Subcutaneous abdominal adipose tissue (tissue), 5 donors: ENCODE measurements at regions not wholly inside any gene's neighbourhood (a gene's known extent, or its start where the extent isn't known, plus 50 kb on each side); places are given as distances from the start of the nearest gene placed in this dataset.

Experiments used
- H3K27ac ChIP-seq: one replicate; pipeline ENCODE4 v1.7.0; 2013; ENCODE audit warnings: low read depth, mild to moderate bottlenecking, inconsistent platforms, low read length, moderate library complexity
- H3K27me3 ChIP-seq, 5 donors: one replicate each; pipeline ENCODE4 v1.7.0; 2013; ENCODE audit warnings: low read length in 5 of 5, inconsistent platforms in 1 of 5; ENCODE audit not compliant: control insufficient read depth in 5 of 5, insufficient read depth in 4 of 5
- H3K36me3 ChIP-seq, 5 donors: one replicate each; pipeline ENCODE4 v1.7.0; 2013; ENCODE audit warnings: low read length in 5 of 5; ENCODE audit not compliant: control insufficient read depth in 5 of 5, insufficient read depth in 5 of 5
- H3K4me1 ChIP-seq, 5 donors: one replicate each; pipeline ENCODE4 v1.7.0; 2013; ENCODE audit warnings: low read length in 5 of 5, mild to moderate bottlenecking in 3 of 5, moderate library complexity in 1 of 5; ENCODE audit not compliant: control insufficient read depth in 5 of 5, insufficient read depth in 5 of 5
- H3K4me3 ChIP-seq, 5 donors: one replicate each; pipeline ENCODE4 v1.7.0; 2013; ENCODE audit warnings: low read length in 5 of 5, low read depth in 1 of 5
- H3K9ac ChIP-seq, 5 donors: one replicate each; pipeline ENCODE4 v1.7.0; 2013; ENCODE audit warnings: low read length in 5 of 5, mild to moderate bottlenecking in 4 of 5, moderate library complexity in 3 of 5
- H3K9me3 ChIP-seq, 5 donors: one replicate each; pipeline ENCODE4 v1.7.0; 2013; ENCODE audit warnings: low read length in 5 of 5; ENCODE audit not compliant: control insufficient read depth in 5 of 5
- donor health status: healthy.
- donor health status: healthy.
- donor health status: healthy.
- donor health status: healthy.
- donor health status: healthy.

DNA sequence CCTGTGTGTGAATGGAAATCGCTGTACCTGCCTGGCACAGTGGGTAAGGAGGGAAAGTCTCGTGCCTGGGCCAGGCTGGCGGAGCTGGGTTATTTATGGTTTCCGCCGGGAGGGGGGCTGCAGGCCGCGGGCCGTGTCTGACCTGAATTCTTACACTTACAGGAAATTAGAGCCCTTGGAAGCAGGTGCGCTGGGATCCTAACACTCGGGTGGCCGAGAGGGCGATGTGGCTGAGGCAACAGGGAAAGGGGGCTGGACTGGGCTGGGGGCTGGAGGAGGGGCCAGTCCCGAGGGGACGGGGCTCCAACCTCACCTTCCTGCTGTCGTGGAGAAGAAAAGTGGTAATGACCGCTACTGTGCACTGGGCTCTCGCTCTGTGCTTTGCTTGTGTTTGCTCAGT, 109.4 kb upstream of the WNT4 start:
- Histone ChIP-seq H3K4me1 (peaks cover 0 to 6% (median 2%) of the 10 kb centered on the region in 5 donors), H3K9me3 (no peaks in the 10 kb centered on the region), H3K36me3 (no peaks in the 10 kb centered on the region)

GRCh38 chr1:22253012-22253790, 110.3 kb upstream of the WNT4 start:
- H3K36me3 ChIP-seq = no peaks in the 10 kb centered on the region
- H3K9me3 ChIP-seq = no peaks in the 10 kb centered on the region
- peaks cover 7 to 49% (median 33%) of the 10 kb centered on the region in 5 donors for H3K27me3 ChIP-seq
- H3K4me3 ChIP-seq = no peak overlapping the region
- no peak overlapping the region for H3K9ac ChIP-seq
- no peak overlapping the region for H3K27ac ChIP-seq
- H3K4me1 ChIP-seq = peaks cover 0 to 6% (median 2%) of the 10 kb centered on the region in 5 donors

More for the DNA sequence above, 109.4 kb upstream of the WNT4 start:
- H3K9ac ChIP-seq = no peak overlapping the region
- peaks cover 11 to 45% (median 39%) of the 10 kb centered on the region in 5 donors for H3K27me3 ChIP-seq
- no peak overlapping the region for H3K27ac ChIP-seq
- no peak overlapping the region for H3K4me3 ChIP-seq

GRCh38 chr1:22254756-22255155, 111.9 kb upstream of the WNT4 start:
- Histone ChIP-seq H3K4me3 (no peak overlapping the region), H3K4me1 (peaks cover 0 to 2% (median 0%) of the 10 kb centered on the region in 5 donors), H3K9ac (no peak overlapping the region), H3K36me3 (no peaks in the 10 kb centered on the region), H3K9me3 (no peaks in the 10 kb centered on the region), H3K27ac (no peak overlapping the region), H3K27me3 (peaks cover 7 to 58% (median 38%) of the 10 kb centered on the region in 5 donors)

DNA sequence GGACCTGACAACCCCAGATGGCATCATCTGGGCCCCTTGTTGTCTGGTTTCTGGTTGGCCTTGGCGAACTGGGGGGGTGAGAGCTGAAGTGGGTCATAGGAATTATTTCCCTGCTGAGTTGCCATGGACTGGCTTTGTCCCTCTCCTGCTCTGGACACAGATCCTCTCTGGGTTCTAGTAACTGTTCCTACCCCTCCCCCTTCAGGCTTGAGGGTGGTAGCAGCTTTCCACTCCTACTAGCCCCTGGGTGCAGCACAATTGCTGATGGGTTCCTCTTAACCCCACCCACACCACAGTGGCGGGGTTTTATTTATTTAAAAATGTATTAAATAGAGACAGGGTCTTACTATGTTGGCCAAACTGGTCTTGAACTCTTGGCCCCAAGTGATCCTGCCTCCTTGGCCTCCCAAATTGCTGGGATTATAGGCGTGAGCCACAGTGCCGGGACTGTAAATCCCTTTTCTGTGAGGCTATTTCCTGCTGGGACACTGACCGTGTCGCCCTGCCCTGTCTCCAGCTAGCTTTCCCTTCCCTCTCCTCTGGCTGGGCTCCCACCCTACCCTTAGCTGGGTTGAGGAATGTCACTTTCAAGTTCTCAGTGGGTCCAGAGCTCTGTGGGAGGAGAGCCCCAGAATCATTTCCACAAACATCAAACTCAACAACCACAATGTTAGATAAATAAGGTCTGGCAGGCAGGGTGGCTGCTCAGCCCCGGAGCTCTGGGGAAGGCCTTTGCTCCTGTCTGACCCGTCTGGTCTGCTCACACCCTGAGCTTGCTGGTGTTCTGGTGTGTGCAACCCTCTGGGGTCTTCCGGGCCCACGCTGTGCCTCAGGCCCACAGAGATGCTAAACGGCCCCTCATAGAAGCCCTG, 112.7 kb upstream of the WNT4 start:
- Histone ChIP-seq H3K9me3 (no peaks in the 10 kb centered on the region), H3K36me3 (no peaks in the 10 kb centered on the region), H3K9ac (no peak overlapping the region), H3K27ac (no peak overlapping the region), H3K4me3 (no peak overlapping the region), H3K27me3 (peaks cover 5 to 53% (median 36%) of the 10 kb centered on the region in 5 donors), H3K4me1 (peaks cover 0 to 2% (median 0%) of the 10 kb centered on the region in 5 donors)

DNA sequence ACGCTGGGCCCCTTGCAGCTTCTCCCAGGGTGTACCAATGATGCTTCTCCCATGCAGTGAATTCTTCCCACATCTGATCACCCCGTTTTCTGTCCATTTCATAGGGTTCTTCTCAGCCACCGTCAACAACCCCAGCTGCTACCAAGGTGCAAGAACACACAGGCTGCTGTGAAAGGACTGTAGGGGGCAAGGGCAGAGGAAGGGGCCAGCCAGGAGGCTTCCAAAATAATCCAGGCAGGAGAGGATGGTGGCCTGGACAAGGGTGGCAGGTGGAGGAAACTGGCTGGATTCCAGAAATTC, 113.3 kb upstream of the WNT4 start:
- Histone ChIP-seq H3K9me3 (no peaks in the 10 kb centered on the region), H3K27ac (no peak overlapping the region), H3K4me3 (no peak overlapping the region), H3K36me3 (no peaks in the 10 kb centered on the region), H3K9ac (no peak overlapping the region), H3K27me3 (peaks cover 4 to 48% (median 33%) of the 10 kb centered on the region in 5 donors), H3K4me1 (peaks cover 0 to 2% (median 0%) of the 10 kb centered on the region in 5 donors)

DNA sequence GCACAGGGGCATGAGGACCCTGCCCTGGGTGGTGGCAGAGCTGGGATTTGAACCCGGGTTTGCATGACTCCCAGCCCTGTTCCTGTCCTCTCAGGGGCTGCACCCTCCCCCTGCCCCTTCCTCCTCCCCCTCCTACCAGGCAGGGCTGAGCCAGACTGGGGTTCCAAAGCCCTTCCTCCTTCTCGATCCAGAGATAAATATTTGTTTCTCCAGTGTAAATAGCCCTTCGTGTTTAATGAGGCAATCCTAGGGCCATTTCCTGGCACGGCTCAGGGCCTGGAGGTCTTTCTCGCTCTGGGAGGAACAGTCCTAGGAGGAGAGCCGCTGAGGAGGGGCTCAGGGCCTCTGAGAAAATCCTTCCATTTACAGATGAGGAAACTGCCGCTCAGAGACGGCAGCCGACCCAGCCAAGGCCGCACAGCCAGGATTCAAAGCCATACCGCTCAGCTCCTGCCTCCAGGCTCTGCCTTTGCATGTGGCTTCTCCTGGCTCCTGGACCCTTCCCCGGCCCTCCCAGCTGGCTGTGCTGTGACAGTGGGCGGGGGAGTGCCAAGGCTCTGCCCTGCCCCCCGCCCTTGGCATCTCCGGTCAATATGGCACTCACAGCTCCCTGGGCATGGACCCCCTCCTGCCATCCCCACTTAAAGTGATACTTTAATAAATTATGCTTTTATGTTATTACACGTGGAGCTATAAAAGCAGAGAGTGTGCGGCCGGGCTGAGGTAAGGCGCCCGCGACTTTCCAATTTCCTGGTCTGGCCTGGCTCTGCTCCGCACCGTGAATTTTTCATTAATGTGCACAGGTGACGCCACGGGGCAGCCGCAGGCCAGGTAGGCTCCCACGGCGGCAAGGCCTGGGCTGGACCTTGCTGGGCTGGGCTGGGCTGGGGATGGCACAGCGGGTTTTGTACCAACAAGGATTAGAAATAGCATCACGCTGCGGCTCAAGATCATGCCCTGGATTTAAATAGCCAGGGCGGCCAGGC, 114.7 kb upstream of the WNT4 start:
- Histone ChIP-seq H3K36me3 (no peaks in the 10 kb centered on the region), H3K27ac (no peak overlapping the region), H3K4me1 (peaks cover 0 to 2% (median 0%) of the 10 kb centered on the region in 5 donors), H3K4me3 (no peak overlapping the region), H3K9ac (no peak overlapping the region), H3K27me3 (peaks cover 4 to 43% (median 25%) of the 10 kb centered on the region in 5 donors), H3K9me3 (no peaks in the 10 kb centered on the region)

DNA sequence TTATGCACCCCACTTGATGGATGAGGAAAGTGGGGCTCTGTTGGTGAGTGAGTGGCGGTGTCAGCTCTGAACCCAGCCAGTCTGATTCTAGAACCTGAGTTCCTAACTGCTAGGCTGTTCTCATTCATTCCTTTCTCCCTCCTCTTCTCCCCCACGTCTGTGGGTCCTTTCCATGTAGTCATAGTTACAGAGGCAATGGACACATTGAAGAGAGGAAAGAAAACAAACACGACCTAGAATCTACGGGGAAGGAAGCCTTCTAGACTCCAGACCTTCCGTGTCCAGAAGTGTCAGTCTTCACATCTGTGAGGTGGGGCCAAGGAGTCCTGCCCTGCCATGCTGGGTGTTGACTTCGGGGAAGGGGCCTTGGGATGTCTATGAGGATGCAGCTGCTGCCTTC, 115.8 kb upstream of the WNT4 start:
- Histone ChIP-seq H3K4me1 (peaks cover 0 to under 1% (median 0%) of the 10 kb centered on the region in 5 donors), H3K4me3 (no peak overlapping the region), H3K36me3 (no peaks in the 10 kb centered on the region), H3K27me3 (peaks cover 4 to 48% (median 22%) of the 10 kb centered on the region in 5 donors), H3K9ac (no peak overlapping the region), H3K27ac (no peak overlapping the region), H3K9me3 (no peaks in the 10 kb centered on the region)

- Histone ChIP-seq H3K4me1 (no peaks in the 10 kb centered on the region), H3K36me3 (no peaks in the 10 kb centered on the region), H3K27ac (no peak overlapping the region), H3K27me3 (peaks cover 0 to 39% (median 24%) of the 10 kb centered on the region in 5 donors), H3K4me3 (no peak overlapping the region), H3K9ac (no peak overlapping the region), H3K9me3 (no peaks in the 10 kb centered on the region)
These were observed 116.8 kb upstream of the WNT4 start for GRCh38 chr1:22259551-22260282.

- Histone ChIP-seq H3K36me3 (no peaks in the 10 kb centered on the region), H3K4me3 (no peak overlapping the region), H3K27ac (no peak overlapping the region), H3K4me1 (no peaks in the 10 kb centered on the region), H3K9me3 (no peaks in the 10 kb centered on the region), H3K9ac (no peak overlapping the region), H3K27me3 (peaks cover 0 to 39% (median 26%) of the 10 kb centered on the region in 5 donors)
These were observed 118.0 kb upstream of the WNT4 start for GRCh38 chr1:22260860-22261432.
